GM12878 (cell line): ENCODE measurements at regions not wholly inside any gene's neighbourhood (a gene's known extent, or its start where the extent isn't known, plus 50 kb on each side); places are given as distances from the start of the nearest gene placed in this dataset.

Experiments
- ATAC-seq: fragments of 200-7000 bp; cut with Tn5 transposase; 3 replicates; pipeline ENCODE4 v1.9.1; 2020; ENCODE audit warnings: mild to moderate bottlenecking, moderate library complexity
- BruUV-seq: library from RNA; stranded (reverse); fragments of 400-500 nt; replicated peaks from 2 replicates; lab custom pipeline; 2021; lab: Mats Ljungman, UMichigan
- CTCF ChIA-PET: fragments of 300-600 bp; sonication (Branson Sonifier 250); formaldehyde crosslinking; extraction: SDS; loops from one replicate; lab custom pipeline; 2021; ENCODE audit warnings: inconsistent platforms; lab: Yijun Ruan, JAX
- POLR2A ChIA-PET: fragments of 350-600 bp; formaldehyde crosslinking; extraction: SDS; loops from one replicate; lab custom pipeline; 2021; ENCODE audit warnings: inconsistent platforms; lab: Charles Lee
- RAD21 ChIA-PET: fragments of 300-600 bp; sonication (Branson Sonifier 250); formaldehyde crosslinking; loops from one replicate; lab custom pipeline; 2023; ENCODE audit warnings: antibody characterized with exemption; ENCODE audit not compliant: unreplicated experiment; lab: Charles Lee
- SMC1A ChIA-PET: fragments of 300-600 bp; sonication (Branson Sonifier 250); formaldehyde crosslinking; loops from one replicate; lab custom pipeline; 2023; ENCODE audit not compliant: unreplicated experiment, uncharacterized antibody; lab: Charles Lee
- DNase-seq: peaks from one replicate; pipeline ENCODE4 v3.0.0-alpha.2; 2011; ENCODE audit warnings: low read depth, low spot score
- FAIRE-seq: peaks from 3 replicates; lab custom pipeline; 2011; peaks lifted over from hg19 to GRCh38; lab: Jason Lieb, UNC
- H2AFZ ChIP-seq: 2 replicates; pipeline ENCODE4 v1.6.0; 2011; ENCODE audit warnings: low read depth, low read length, control low read depth; ENCODE audit not compliant: control insufficient read depth
- H3K27ac ChIP-seq: 2 replicates; pipeline ENCODE4 v1.5.1; 2011; ENCODE audit warnings: control low read depth; ENCODE audit not compliant: control insufficient read depth, insufficient read depth
- H3K27me3 ChIP-seq, 2 experiments: replicated peaks in 1 of 2; 2 replicates each; pipeline versions ENCODE4 v1.6.0 to v1.6.1; 2011; ENCODE audit warnings: low read length in 1 of 2; ENCODE audit not compliant: control insufficient read depth in 2 of 2, insufficient read depth in 2 of 2
- H3K36me3 ChIP-seq, 2 experiments: 2 replicates each; pipeline ENCODE4 v1.5.1; 2011; ENCODE audit warnings: low read length in 1 of 2; ENCODE audit not compliant: control insufficient read depth in 2 of 2, insufficient read depth in 2 of 2
- H3K4me1 ChIP-seq: 2 replicates; pipeline ENCODE4 v1.6.1; 2011; ENCODE audit warnings: mild to moderate bottlenecking, low read length, moderate library complexity, mixed read lengths; ENCODE audit not compliant: control insufficient read depth, insufficient read depth
- H3K4me2 ChIP-seq: 2 replicates; pipeline ENCODE4 v1.6.0; 2011; ENCODE audit warnings: control low read depth; ENCODE audit not compliant: control insufficient read depth, insufficient read depth
- H3K4me3 ChIP-seq: fragments of 200-600 bp; sonication (generic); 2 replicates; pipeline ENCODE4 v1.5.1; 2016
- H3K79me2 ChIP-seq: 2 replicates; pipeline ENCODE4 v1.6.0; 2011; ENCODE audit warnings: low read length; ENCODE audit not compliant: control insufficient read depth, insufficient read depth
- H3K9ac ChIP-seq: 2 replicates; pipeline ENCODE4 v1.8.0; 2011; ENCODE audit warnings: low read length, control low read depth, mixed read lengths; ENCODE audit not compliant: control insufficient read depth, insufficient read depth
- H3K9me3 ChIP-seq: replicated peaks from 3 replicates; pipeline ENCODE4 v1.5.1; 2011; ENCODE audit warnings: mild to moderate bottlenecking, low read length; ENCODE audit not compliant: control insufficient read depth, insufficient read depth
- H4K20me1 ChIP-seq: 2 replicates; pipeline ENCODE4 v1.6.0; 2011; ENCODE audit not compliant: control insufficient read depth, insufficient read depth
- BACH1 ChIP-seq: fragments of 450-650 bp; IDR thresholded peaks from 2 replicates; pipeline ENCODE4 v1.6.1; 2017; ENCODE audit warnings: mild to moderate bottlenecking, borderline replicate concordance
- CHD2 ChIP-seq: IDR thresholded peaks from 2 replicates; pipeline ENCODE4 v1.6.1; 2011; ENCODE audit warnings: low read depth, low read length, improper control_type of control experiment, borderline replicate concordance
- CREM ChIP-seq: IDR thresholded peaks from 2 replicates; pipeline ENCODE4 v1.6.1; 2014; ENCODE audit warnings: antibody characterized with exemption, low read depth
- NBN ChIP-seq: fragments of 450-650 bp; IDR thresholded peaks from 2 replicates; pipeline ENCODE4 v1.6.1; 2016
- PAX8 ChIP-seq: fragments of 450-650 bp; IDR thresholded peaks from 2 replicates; pipeline ENCODE4 v1.6.1; 2017; ENCODE audit warnings: mild to moderate bottlenecking, moderate library complexity
- PML ChIP-seq: IDR thresholded peaks from 2 replicates; pipeline ENCODE4 v1.6.1; 2012; ENCODE audit warnings: low read length, inconsistent platforms
- SUPT20H ChIP-seq: IDR thresholded peaks from 2 replicates; pipeline ENCODE4 v1.6.1; 2011; ENCODE audit warnings: low read depth, mild to moderate bottlenecking, low read length, moderate library complexity, borderline replicate concordance; ENCODE audit not compliant: control insufficient read depth
- SUZ12 ChIP-seq: fragments of 200-600 bp; sonication (generic); IDR thresholded peaks from one replicate; pipeline ENCODE4 v1.6.1; 2018; ENCODE audit warnings: antibody characterized with exemption, mild to moderate bottlenecking; ENCODE audit not compliant: unreplicated experiment
- TCF3 ChIP-seq: IDR thresholded peaks from 2 replicates; pipeline ENCODE4 v1.6.1; 2012; ENCODE audit warnings: low read depth, mild to moderate bottlenecking, low read length, borderline replicate concordance; ENCODE audit not compliant: insufficient read depth
- ZNF622 ChIP-seq: fragments of 450-650 bp; IDR thresholded peaks from 2 replicates; pipeline ENCODE4 v1.6.1; 2017; ENCODE audit warnings: mild to moderate bottlenecking, inconsistent platforms
- WGBS: methylation state at CpG from one replicate; pipeline ENCODE4 v1.1.6; 2016; ENCODE audit warnings: low lambda C conversion rate; ENCODE audit not compliant: insufficient replicate concordance, insufficient coverage; ENCODE audit errors: missing lambda C conversion rate; 5-methylcytosine and 5-hydroxymethylcytosine counted together
- in situ Hi-C: fragments of 300-500 bp; cut with MboI; formaldehyde crosslinking; loops from 9 replicates; pipeline ENCODE4 v1.14.3; 2018; ENCODE audit warnings: mixed read lengths
- intact Hi-C: fragments of 100-400 bp; cut with micrococcal nuclease; formaldehyde crosslinking; loops from one replicate; pipeline ENCODE4 v1.14.2; 2022; ENCODE audit not compliant: unreplicated experiment
- TF ChIP-seq, protein P1 (sequence below): fragments of 450-650 bp; IDR thresholded peaks from 2 replicates; pipeline ENCODE4 v1.6.1; 2018; ENCODE audit warnings: mild to moderate bottlenecking, low read depth, moderate library complexity; ENCODE audit not compliant: partially characterized antibody
- TF ChIP-seq, protein P2 (sequence below): fragments of 450-650 bp; IDR thresholded peaks from 2 replicates; pipeline ENCODE4 v1.6.1; 2016; ENCODE audit warnings: mild to moderate bottlenecking
- TF ChIP-seq, protein P3 (sequence below): fragments of 450-650 bp; IDR thresholded peaks from 2 replicates; pipeline ENCODE4 v1.6.1; 2018; ENCODE audit warnings: borderline replicate concordance, mild to moderate bottlenecking; ENCODE audit not compliant: partially characterized antibody
- TF ChIP-seq, protein P4 (sequence below): IDR thresholded peaks from 2 replicates; pipeline ENCODE4 v1.6.1; 2011; ENCODE audit warnings: borderline replicate concordance, low read depth, mild to moderate bottlenecking, moderate library complexity, low read length; ENCODE audit not compliant: insufficient read depth, poor library complexity, severe bottlenecking

DNA sequence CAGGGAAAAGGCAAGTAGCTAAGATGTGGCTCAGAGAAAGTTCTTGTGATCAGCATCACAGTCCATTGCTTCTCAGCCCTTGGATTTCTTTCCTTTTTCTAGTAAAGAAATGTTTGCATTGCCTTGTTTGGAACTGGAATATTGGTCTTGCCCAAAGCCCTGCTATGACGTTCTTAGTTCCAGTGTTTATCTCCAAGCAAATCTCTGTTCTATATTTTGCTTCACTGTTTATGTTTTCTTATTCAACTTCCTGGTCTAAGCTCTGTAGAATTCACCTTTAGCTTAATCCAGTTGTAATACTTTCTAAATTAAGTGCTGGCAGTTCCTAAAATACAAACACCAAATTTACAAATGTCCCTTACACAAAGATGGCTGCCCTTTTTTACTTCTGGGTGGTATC is 88.7 kb upstream of the ZNF438 start (continued):
- no peak for TF ChIP-seq BACH1
- TF ChIP-seq, all 136 proteins: peak for 0

DNA sequence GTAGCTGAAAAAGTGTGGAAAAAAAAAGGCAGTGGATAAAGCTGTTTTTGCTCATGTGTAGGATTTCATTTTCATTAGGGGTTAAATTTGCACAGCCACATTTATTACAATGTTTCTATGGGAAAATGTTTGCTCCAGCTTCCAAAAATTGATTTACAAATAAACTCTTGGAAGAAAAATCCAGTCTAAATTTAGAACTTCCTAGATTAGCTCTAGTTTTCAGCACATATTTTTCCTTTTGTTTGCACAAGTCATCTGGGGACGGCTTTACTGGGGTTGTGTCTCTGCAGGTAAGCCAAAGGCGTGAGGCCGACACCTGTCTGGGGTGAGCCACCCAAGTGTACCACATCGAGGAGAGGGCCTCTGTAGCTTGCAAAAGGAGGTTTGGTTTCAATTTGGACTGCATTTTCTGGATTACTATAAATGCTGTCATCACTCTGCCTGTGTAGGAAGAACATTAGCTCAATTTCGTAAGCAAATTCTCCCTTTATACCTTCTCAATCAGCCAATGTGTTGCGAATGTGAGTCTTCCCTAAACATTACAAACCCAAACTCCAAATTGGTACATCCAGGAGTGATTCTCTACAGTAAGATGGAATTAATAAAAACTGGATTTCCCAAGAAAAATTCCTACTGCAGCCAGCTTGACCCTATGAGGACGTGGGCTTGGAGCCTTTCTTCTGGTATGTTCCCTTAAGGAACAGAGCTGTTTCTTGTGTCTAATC is 89.5 kb upstream of the ZNF438 start:
- DNase-seq (no peak), ATAC-seq (no peak), FAIRE-seq (no peak)
- intact Hi-C loops (no loop called here), in situ Hi-C loops (no loop called here)
- no peak overlapping the region for H3K4me3 ChIP-seq
- ChIA-PET POLR2A (interaction anchor here (0.5 to 1.4 kb wide), 3 partner anchors 12 to 75 kb away, joined by 3 to 6 read pairs (median 5); no protein-coding TSS in a partner anchor), SMC1A (interaction anchor here (0.7 to 2.9 kb wide), 11 partner anchors 9 to 337 kb away, joined by 3 to 11 read pairs (median 4); no protein-coding TSS in a partner anchor), RAD21 (interaction anchor here (0.8 to 1.9 kb wide), 3 partner anchors 12 to 36 kb away, joined by 3 to 9 read pairs (median 5); no protein-coding TSS in a partner anchor), CTCF (interaction anchor here (1.1 kb wide), 1 partner anchor 9 kb away, joined by 3 read pairs; no protein-coding TSS in a partner anchor)
- H3K27ac ChIP-seq = no peak overlapping the region
- H3K9ac ChIP-seq = no peak overlapping the region
- no peaks in the 10 kb centered on the region for H3K79me2 ChIP-seq
- H4K20me1 ChIP-seq = no peaks in the 10 kb centered on the region
- H3K4me2 ChIP-seq = no peak overlapping the region
- H2AFZ ChIP-seq = no peak overlapping the region
- WGBS = 63% methylated on average over 7 of the region's 7 CpGs
- H3K36me3 ChIP-seq = no peaks in the 10 kb centered on the region
- no TSS peak for BruUV-seq
- no peaks in the 10 kb centered on the region for H3K9me3 ChIP-seq
- H3K4me1 ChIP-seq = no peaks in the 10 kb centered on the region
- H3K27me3 ChIP-seq = no peaks in the 10 kb centered on the region
- no peak for TF ChIP-seq SUPT20H
- TF ChIP-seq TCF3 = no peak
- TF ChIP-seq, protein P1, sequence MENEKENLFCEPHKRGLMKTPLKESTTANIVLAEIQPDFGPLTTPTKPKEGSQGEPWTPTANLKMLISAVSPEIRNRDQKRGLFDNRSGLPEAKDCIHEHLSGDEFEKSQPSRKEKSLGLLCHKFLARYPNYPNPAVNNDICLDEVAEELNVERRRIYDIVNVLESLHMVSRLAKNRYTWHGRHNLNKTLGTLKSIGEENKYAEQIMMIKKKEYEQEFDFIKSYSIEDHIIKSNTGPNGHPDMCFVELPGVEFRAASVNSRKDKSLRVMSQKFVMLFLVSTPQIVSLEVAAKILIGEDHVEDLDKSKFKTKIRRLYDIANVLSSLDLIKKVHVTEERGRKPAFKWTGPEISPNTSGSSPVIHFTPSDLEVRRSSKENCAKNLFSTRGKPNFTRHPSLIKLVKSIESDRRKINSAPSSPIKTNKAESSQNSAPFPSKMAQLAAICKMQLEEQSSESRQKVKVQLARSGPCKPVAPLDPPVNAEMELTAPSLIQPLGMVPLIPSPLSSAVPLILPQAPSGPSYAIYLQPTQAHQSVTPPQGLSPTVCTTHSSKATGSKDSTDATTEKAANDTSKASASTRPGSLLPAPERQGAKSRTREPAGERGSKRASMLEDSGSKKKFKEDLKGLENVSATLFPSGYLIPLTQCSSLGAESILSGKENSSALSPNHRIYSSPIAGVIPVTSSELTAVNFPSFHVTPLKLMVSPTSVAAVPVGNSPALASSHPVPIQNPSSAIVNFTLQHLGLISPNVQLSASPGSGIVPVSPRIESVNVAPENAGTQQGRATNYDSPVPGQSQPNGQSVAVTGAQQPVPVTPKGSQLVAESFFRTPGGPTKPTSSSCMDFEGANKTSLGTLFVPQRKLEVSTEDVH = no peak
- TF ChIP-seq, protein P2, sequence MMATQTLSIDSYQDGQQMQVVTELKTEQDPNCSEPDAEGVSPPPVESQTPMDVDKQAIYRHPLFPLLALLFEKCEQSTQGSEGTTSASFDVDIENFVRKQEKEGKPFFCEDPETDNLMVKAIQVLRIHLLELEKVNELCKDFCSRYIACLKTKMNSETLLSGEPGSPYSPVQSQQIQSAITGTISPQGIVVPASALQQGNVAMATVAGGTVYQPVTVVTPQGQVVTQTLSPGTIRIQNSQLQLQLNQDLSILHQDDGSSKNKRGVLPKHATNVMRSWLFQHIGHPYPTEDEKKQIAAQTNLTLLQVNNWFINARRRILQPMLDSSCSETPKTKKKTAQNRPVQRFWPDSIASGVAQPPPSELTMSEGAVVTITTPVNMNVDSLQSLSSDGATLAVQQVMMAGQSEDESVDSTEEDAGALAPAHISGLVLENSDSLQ = no peak
- TF ChIP-seq SUZ12 = no peak
- no peak for TF ChIP-seq PML
- TF ChIP-seq, protein P3, sequence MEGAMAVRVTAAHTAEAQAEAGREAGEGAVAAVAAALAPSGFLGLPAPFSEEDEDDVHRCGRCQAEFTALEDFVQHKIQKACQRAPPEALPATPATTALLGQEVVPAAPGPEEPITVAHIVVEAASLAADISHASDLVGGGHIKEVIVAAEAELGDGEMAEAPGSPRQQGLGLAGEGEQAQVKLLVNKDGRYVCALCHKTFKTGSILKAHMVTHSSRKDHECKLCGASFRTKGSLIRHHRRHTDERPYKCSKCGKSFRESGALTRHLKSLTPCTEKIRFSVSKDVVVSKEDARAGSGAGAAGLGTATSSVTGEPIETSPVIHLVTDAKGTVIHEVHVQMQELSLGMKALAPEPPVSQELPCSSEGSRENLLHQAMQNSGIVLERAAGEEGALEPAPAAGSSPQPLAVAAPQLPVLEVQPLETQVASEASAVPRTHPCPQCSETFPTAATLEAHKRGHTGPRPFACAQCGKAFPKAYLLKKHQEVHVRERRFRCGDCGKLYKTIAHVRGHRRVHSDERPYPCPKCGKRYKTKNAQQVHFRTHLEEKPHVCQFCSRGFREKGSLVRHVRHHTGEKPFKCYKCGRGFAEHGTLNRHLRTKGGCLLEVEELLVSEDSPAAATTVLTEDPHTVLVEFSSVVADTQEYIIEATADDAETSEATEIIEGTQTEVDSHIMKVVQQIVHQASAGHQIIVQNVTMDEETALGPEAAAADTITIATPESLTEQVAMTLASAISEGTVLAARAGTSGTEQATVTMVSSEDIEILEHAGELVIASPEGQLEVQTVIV = no peak
- TF ChIP-seq, protein P4, sequence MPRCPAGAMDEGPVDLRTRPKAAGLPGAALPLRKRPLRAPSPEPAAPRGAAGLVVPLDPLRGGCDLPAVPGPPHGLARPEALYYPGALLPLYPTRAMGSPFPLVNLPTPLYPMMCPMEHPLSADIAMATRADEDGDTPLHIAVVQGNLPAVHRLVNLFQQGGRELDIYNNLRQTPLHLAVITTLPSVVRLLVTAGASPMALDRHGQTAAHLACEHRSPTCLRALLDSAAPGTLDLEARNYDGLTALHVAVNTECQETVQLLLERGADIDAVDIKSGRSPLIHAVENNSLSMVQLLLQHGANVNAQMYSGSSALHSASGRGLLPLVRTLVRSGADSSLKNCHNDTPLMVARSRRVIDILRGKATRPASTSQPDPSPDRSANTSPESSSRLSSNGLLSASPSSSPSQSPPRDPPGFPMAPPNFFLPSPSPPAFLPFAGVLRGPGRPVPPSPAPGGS = no peak
- no peak for TF ChIP-seq NBN
- TF ChIP-seq CREM = no peak
- TF ChIP-seq PAX8 = no peak
- no peak for TF ChIP-seq CHD2
- TF ChIP-seq ZNF622 = no peak
